Gastroesophageal sphincter (tissue), 3 donors: ENCODE measurements at regions not wholly inside any gene's neighbourhood (a gene's known extent, or its start where the extent isn't known, plus 50 kb on each side); places are given as distances from the start of the nearest gene placed in this dataset.

Source experiments
- POLR2A ChIP-seq, 2 donors: fragments of 450-650 bp; IDR thresholded peaks; one replicate each; pipeline ENCODE4 v1.6.1; 2017; ENCODE audit warnings: antibody characterized with exemption in 2 of 2, mild to moderate bottlenecking in 2 of 2, moderate library complexity in 1 of 2
- POLR2AphosphoS5 ChIP-seq: sonication (generic); formaldehyde crosslinking; IDR thresholded peaks from one replicate; pipeline ENCODE4 v1.6.1; 2017; ENCODE audit warnings: antibody characterized with exemption
- TF ChIP-seq, protein P1 (sequence below), 4 experiments: fragments of 200-600 bp in 2 of 4; fragments of 450-650 bp in 2 of 4; sonication (generic) in 1 of 4; IDR thresholded peaks; one replicate each; pipeline ENCODE4 v1.5.1; 2017 to 2019; ENCODE audit warnings: antibody characterized with exemption in 4 of 4, mild to moderate bottlenecking in 2 of 4, moderate library complexity in 2 of 4

- TF ChIP-seq, protein P1, sequence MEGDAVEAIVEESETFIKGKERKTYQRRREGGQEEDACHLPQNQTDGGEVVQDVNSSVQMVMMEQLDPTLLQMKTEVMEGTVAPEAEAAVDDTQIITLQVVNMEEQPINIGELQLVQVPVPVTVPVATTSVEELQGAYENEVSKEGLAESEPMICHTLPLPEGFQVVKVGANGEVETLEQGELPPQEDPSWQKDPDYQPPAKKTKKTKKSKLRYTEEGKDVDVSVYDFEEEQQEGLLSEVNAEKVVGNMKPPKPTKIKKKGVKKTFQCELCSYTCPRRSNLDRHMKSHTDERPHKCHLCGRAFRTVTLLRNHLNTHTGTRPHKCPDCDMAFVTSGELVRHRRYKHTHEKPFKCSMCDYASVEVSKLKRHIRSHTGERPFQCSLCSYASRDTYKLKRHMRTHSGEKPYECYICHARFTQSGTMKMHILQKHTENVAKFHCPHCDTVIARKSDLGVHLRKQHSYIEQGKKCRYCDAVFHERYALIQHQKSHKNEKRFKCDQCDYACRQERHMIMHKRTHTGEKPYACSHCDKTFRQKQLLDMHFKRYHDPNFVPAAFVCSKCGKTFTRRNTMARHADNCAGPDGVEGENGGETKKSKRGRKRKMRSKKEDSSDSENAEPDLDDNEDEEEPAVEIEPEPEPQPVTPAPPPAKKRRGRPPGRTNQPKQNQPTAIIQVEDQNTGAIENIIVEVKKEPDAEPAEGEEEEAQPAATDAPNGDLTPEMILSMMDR (IDR thresholded peaks at IDR 0.05) = no peak
- TF ChIP-seq POLR2AphosphoS5 = no peak
- TF ChIP-seq POLR2A (IDR thresholded peaks at IDR 0.05) = no peak
Measured at GRCh38 chr3:152650177-152650576, 184.8 kb upstream of the P2RY1 start.
